ENCODE measurements at regions not wholly inside any gene's neighbourhood (a gene's known extent, or its start where the extent isn't known, plus 50 kb on each side); places are given as distances from the start of the nearest gene placed in this dataset.

GRCh38 chr10:29767968-29768367, 133.2 kb upstream of the SVIL start:
- no peak overlapping the region for H2AFZ ChIP-seq (ENCODE audit: low read depth)

DNA sequence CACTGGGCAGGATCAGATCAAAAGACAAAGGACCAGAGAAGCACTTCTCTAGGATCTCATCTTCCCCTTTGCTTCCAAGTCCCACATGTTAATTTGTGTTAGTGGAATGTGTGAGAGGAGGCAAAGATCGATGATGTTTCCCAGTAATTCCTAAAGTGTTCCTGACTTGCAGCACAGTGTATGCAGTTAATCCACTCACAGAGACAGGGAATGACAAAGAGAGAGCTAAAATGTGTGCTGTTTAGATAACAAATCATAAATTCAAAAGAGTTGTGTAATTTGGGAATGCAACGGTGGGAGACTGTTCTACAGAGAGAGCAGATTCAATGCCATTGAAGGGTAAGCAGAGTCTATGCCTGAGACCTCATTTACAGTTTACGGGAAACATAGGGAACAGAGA, 132.0 kb upstream of the SVIL start:
- Histone ChIP-seq H3K27ac (no peak overlapping the region), H4K20me1 (ENCODE audit: insufficient read depth) (no peaks in the 10 kb centered on the region), H3K4me3 (IDR thresholded peaks at IDR 0.05; ENCODE audit: insufficient read depth, low read depth, low read length) (no peak overlapping the region), H3K79me2 (ENCODE audit: insufficient read depth, low read depth) (no peaks in the 10 kb centered on the region), H3K27me3 (ENCODE audit: insufficient read depth, low read depth) (no peaks in the 10 kb centered on the region), H3K4me2 (no peak overlapping the region), H3K36me3 (ENCODE audit: insufficient read depth) (no peaks in the 10 kb centered on the region), H2AFZ (ENCODE audit: low read depth) (no peak overlapping the region), H3K4me1 (ENCODE audit: low read depth, poor library complexity, severe bottlenecking) (no peaks in the 10 kb centered on the region), H3K9ac (no peak overlapping the region)
- TF ChIP-seq, protein P1, sequence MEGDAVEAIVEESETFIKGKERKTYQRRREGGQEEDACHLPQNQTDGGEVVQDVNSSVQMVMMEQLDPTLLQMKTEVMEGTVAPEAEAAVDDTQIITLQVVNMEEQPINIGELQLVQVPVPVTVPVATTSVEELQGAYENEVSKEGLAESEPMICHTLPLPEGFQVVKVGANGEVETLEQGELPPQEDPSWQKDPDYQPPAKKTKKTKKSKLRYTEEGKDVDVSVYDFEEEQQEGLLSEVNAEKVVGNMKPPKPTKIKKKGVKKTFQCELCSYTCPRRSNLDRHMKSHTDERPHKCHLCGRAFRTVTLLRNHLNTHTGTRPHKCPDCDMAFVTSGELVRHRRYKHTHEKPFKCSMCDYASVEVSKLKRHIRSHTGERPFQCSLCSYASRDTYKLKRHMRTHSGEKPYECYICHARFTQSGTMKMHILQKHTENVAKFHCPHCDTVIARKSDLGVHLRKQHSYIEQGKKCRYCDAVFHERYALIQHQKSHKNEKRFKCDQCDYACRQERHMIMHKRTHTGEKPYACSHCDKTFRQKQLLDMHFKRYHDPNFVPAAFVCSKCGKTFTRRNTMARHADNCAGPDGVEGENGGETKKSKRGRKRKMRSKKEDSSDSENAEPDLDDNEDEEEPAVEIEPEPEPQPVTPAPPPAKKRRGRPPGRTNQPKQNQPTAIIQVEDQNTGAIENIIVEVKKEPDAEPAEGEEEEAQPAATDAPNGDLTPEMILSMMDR (conservative IDR thresholded peaks at IDR 0.05; ENCODE audit: low read depth, low read length), result no peak

More at GRCh38 chr10:29767968-29768367, 133.2 kb upstream of the SVIL start:
- H3K4me2 ChIP-seq, result no peak overlapping the region
- no peaks in the 10 kb centered on the region for H3K4me1 ChIP-seq (ENCODE audit: low read depth, poor library complexity, severe bottlenecking)
- no peaks in the 10 kb centered on the region for H3K27me3 ChIP-seq (ENCODE audit: insufficient read depth, low read depth)
- H3K79me2 ChIP-seq (ENCODE audit: insufficient read depth, low read depth), result no peaks in the 10 kb centered on the region
- TF ChIP-seq, protein P1 (conservative IDR thresholded peaks at IDR 0.05; ENCODE audit: low read depth, low read length), result no peak
- no peaks in the 10 kb centered on the region for H4K20me1 ChIP-seq (ENCODE audit: insufficient read depth)
- no peak overlapping the region for H3K4me3 ChIP-seq (IDR thresholded peaks at IDR 0.05; ENCODE audit: insufficient read depth, low read depth, low read length)
- H3K27ac ChIP-seq, result no peak overlapping the region
- no peak overlapping the region for H3K9ac ChIP-seq
- H3K36me3 ChIP-seq (ENCODE audit: insufficient read depth), result no peaks in the 10 kb centered on the region

DNA sequence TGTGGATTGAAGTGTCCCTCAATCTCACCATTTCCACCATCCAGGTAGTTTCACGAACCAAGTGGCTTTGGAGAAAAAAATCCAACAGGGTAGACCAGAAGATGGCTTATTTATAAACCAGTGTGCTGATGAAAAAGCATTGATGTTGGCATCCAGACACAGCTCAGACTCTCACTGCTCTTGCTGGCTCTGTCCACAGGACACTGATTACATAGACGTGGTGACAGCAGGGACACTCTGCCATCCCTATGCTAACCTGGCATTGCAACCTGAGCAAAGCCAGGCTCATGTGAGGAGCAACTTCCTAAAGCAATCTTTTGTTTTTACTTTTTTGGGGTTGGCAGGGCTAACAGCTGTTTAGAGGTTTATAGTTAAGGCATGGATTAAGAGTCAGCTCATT, 130.6 kb upstream of the SVIL start:
- Histone ChIP-seq H3K27me3 (ENCODE audit: insufficient read depth, low read depth) (no peaks in the 10 kb centered on the region), H3K4me3 (IDR thresholded peaks at IDR 0.05; ENCODE audit: insufficient read depth, low read depth, low read length) (no peak overlapping the region), H3K27ac (no peak overlapping the region), H3K4me1 (ENCODE audit: low read depth, poor library complexity, severe bottlenecking) (no peaks in the 10 kb centered on the region), H3K4me2 (no peak overlapping the region), H3K36me3 (ENCODE audit: insufficient read depth) (no peaks in the 10 kb centered on the region), H3K79me2 (ENCODE audit: insufficient read depth, low read depth) (no peaks in the 10 kb centered on the region), H2AFZ (ENCODE audit: low read depth) (no peak overlapping the region), H4K20me1 (ENCODE audit: insufficient read depth) (no peaks in the 10 kb centered on the region), H3K9ac (no peak overlapping the region)
- TF ChIP-seq, protein P1 (conservative IDR thresholded peaks at IDR 0.05; ENCODE audit: low read depth, low read length), result no peak

GRCh38 chr10:29763396-29763795, 128.6 kb upstream of the SVIL start:
- no peak overlapping the region for H3K9ac ChIP-seq
- no peaks in the 10 kb centered on the region for H3K27me3 ChIP-seq (ENCODE audit: insufficient read depth, low read depth)
- no peak overlapping the region for H2AFZ ChIP-seq (ENCODE audit: low read depth)
- H4K20me1 ChIP-seq (ENCODE audit: insufficient read depth), result no peaks in the 10 kb centered on the region
- H3K4me3 ChIP-seq (IDR thresholded peaks at IDR 0.05; ENCODE audit: insufficient read depth, low read depth, low read length), result no peak overlapping the region
- no peaks in the 10 kb centered on the region for H3K4me1 ChIP-seq (ENCODE audit: low read depth, poor library complexity, severe bottlenecking)
- TF ChIP-seq, protein P1 (conservative IDR thresholded peaks at IDR 0.05; ENCODE audit: low read depth, low read length), result no peak
- H3K27ac ChIP-seq, result no peak overlapping the region
- H3K4me2 ChIP-seq, result no peak overlapping the region
- H3K36me3 ChIP-seq (ENCODE audit: insufficient read depth), result no peaks in the 10 kb centered on the region
- no peaks in the 10 kb centered on the region for H3K79me2 ChIP-seq (ENCODE audit: insufficient read depth, low read depth)

Data from KMS-11 (cell line).